ENCODE measurements at regions not wholly inside any gene's neighbourhood (a gene's known extent, or its start where the extent isn't known, plus 50 kb on each side); places are given as distances from the start of the nearest gene placed in this dataset.
"Not testable (repeated sequence)": the region's sequence is repeated elsewhere in the genome, so short reads cannot be mapped to it uniquely, and the experiment has no call there.

- DNase-seq: no peak
Measured at GRCh38 chr6:27804851-27805250, 107.3 kb downstream of the OR2B2 start.

GRCh38 chr6:27800731-27801373 is 111.3 kb downstream of the OR2B2 start:
- no peak for DNase-seq

GRCh38 chr6:27797960-27798359 is 114.2 kb downstream of the OR2B2 start:
- no peak for DNase-seq

GRCh38 chr6:27796736-27797481 is 115.3 kb downstream of the OR2B2 start:
- DNase-seq: not testable (repeated sequence)

GRCh38 chr6:27795697-27796494 is 116.3 kb downstream of the OR2B2 start:
- peak; percentile 78 to 88 for DNase-seq

- DNase-seq: peak; percentile 26 to 61
Measured at GRCh38 chr6:27791182-27791943, 120.8 kb downstream of the OR2B2 start.

- not testable (repeated sequence) for DNase-seq
Measured at GRCh38 chr6:27788376-27788775, 123.8 kb downstream of the OR2B2 start.

- no peak for DNase-seq
Measured at GRCh38 chr6:27786048-27786447, 126.1 kb downstream of the OR2B2 start.

GRCh38 chr6:27785294-27785693 is 126.9 kb downstream of the OR2B2 start:
- no peak for DNase-seq

- DNase-seq: no peak
Measured at GRCh38 chr6:27782748-27783147, 129.4 kb downstream of the OR2B2 start.

GRCh38 chr6:27778625-27779417 is 133.4 kb downstream of the OR2B2 start:
- DNase-seq: no peak

GRCh38 chr6:27777614-27778355 is 134.4 kb downstream of the OR2B2 start:
- no peak for DNase-seq

GRCh38 chr6:27777126-27777525 is 135.1 kb downstream of the OR2B2 start:
- no peak for DNase-seq

GRCh38 chr6:27776504-27776903 is 135.7 kb downstream of the OR2B2 start:
- no peak for DNase-seq

- no peak for DNase-seq
Measured at GRCh38 chr6:27775796-27776184, 136.4 kb downstream of the OR2B2 start.

- DNase-seq: not testable (repeated sequence)
Measured at GRCh38 chr6:27775138-27775795, 136.9 kb downstream of the OR2B2 start.

- not testable (repeated sequence) for DNase-seq
Measured at GRCh38 chr6:27774264-27774600, 138.0 kb downstream of the OR2B2 start.

GRCh38 chr6:27773542-27774263 is 138.5 kb downstream of the OR2B2 start:
- not testable (repeated sequence) for DNase-seq

GRCh38 chr6:27772261-27773001 is 139.8 kb downstream of the OR2B2 start:
- peak; percentile 78 to 89 for DNase-seq

Data from NCI-H526 (cell line).